Ishikawa (cell line): ENCODE measurements at regions not wholly inside any gene's neighbourhood (a gene's known extent, or its start where the extent isn't known, plus 50 kb on each side); places are given as distances from the start of the nearest gene placed in this dataset.

Experiments used
- CEBPB ChIP-seq: IDR thresholded peaks from 2 replicates; pipeline ENCODE4 v1.6.1; 2012
- CREB1 ChIP-seq: IDR thresholded peaks from 2 replicates; pipeline ENCODE4 v1.6.1; 2012; ENCODE audit warnings: low read depth
- RAD21 ChIP-seq: IDR thresholded peaks from 2 replicates; pipeline ENCODE4 v1.6.1; 2012; ENCODE audit warnings: low read depth
- TAF1 ChIP-seq: IDR thresholded peaks from 2 replicates; pipeline ENCODE4 v1.6.1; 2012; ENCODE audit warnings: low read depth, mild to moderate bottlenecking
- TEAD4 ChIP-seq: IDR thresholded peaks from 2 replicates; pipeline ENCODE4 v1.6.1; 2012
- YY1 ChIP-seq: IDR thresholded peaks from 2 replicates; pipeline ENCODE4 v1.6.1; 2012; ENCODE audit warnings: low read depth

DNA sequence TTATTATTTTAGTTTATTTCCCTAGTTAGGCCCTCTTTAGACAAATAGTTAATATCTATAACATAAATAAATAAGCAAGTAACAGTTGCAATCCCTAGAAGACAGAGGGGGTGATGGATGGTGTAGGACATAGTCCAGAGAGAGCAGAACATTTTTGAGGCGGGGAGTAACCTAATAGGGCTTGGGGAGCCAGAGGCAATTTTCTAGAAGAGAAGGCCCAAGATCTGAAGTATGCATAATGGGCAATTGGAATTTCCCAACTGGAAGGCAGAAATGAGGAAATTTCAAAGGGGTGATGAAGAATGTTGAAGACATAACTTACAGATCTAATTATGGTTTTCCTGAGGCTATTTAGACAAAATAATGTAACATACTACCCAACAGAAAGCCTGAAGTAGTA, 525.7 kb downstream of the TUSC7 start:
- TF ChIP-seq TAF1 (no peak), RAD21 (no peak), TEAD4 (no peak), CEBPB (no peak), CREB1 (no peak), YY1 (no peak)
